C4-2B (cell line): ENCODE measurements at regions not wholly inside any gene's neighbourhood (a gene's known extent, or its start where the extent isn't known, plus 50 kb on each side); places are given as distances from the start of the nearest gene placed in this dataset.

Experiments
- CTCF ChIP-seq: fragments of 450-650 bp; conservative IDR thresholded peaks from 2 replicates; pipeline ENCODE4 v1.5.1; 2017; ENCODE audit warnings: mild to moderate bottlenecking
- ZFX ChIP-seq: fragments of 450-650 bp; IDR thresholded peaks from 2 replicates; pipeline ENCODE4 v1.6.1; 2017

GRCh38 chr22:48902983-48903650 is 924.6 kb downstream of the BRD1 start:
- TF ChIP-seq CTCF (no peak), ZFX (no peak)
